Ovary (tissue), 7 donors: ENCODE measurements at regions not wholly inside any gene's neighbourhood (a gene's known extent, or its start where the extent isn't known, plus 50 kb on each side); places are given as distances from the start of the nearest gene placed in this dataset.

ENCODE experiments used
- DNase-seq, 5 donors: peaks; one replicate each; pipeline ENCODE4 v3.0.0-alpha.2; 2019 to 2020
- H3K27ac ChIP-seq, 2 donors: fragments of 200-600 bp; one replicate each; pipeline versions ENCODE4 v1.5.1 to v1.8.0; 2019 to 2022
- H3K27me3 ChIP-seq: fragments of 200-600 bp; one replicate; pipeline ENCODE4 v1.8.0; 2022
- H3K36me3 ChIP-seq: fragments of 200-600 bp; sonication (generic); one replicate; pipeline ENCODE4 v1.5.1; 2019
- H3K4me1 ChIP-seq: one replicate; pipeline ENCODE4 v1.8.1; 2013; ENCODE audit warnings: mild to moderate bottlenecking, moderate library complexity; ENCODE audit not compliant: insufficient read depth
- H3K4me3 ChIP-seq: fragments of 200-600 bp; sonication (generic); one replicate; pipeline ENCODE4 v1.5.1; 2017
- H3K9me3 ChIP-seq, 2 donors: fragments of 200-600 bp in 1 of 2; sonication (generic) in 1 of 2; one replicate each; pipeline versions ENCODE4 v1.5.1 to v1.8.1; 2013 to 2019; ENCODE audit warnings: mild to moderate bottlenecking in 1 of 2, moderate library complexity in 1 of 2
- CTCF ChIP-seq, 3 donors: fragments of 450-650 bp in 2 of 3; fragments of 200-600 bp in 1 of 3; IDR thresholded peaks; one replicate each; pipeline versions ENCODE4 v1.5.1 to v1.8.0; 2016 to 2022; ENCODE audit warnings: antibody characterized with exemption in 3 of 3, mild to moderate bottlenecking in 1 of 3
- EP300 ChIP-seq: sonication (generic); formaldehyde crosslinking; IDR thresholded peaks from one replicate; pipeline ENCODE4 v1.6.1; 2017; ENCODE audit warnings: antibody characterized with exemption
- POLR2A ChIP-seq: fragments of 450-650 bp; IDR thresholded peaks from one replicate; pipeline ENCODE4 v1.6.1; 2017; ENCODE audit warnings: antibody characterized with exemption, mild to moderate bottlenecking, moderate library complexity
- WGBS, 3 donors: extraction: QIAGEN DNeasy Blood & Tissue Kit in 1 of 3; methylation state at CpG; one replicate each; pipeline versions ENCODE4 v1.1.5 to v1.1.7; 2013 to 2017; 5-methylcytosine and 5-hydroxymethylcytosine counted together
- intact Hi-C, 4 donors: fragments of 100-400 bp; cut with DNase I; formaldehyde crosslinking; loops; one replicate each; pipeline versions ENCODE4 v1.11.0 to v1.15.1; 2022 to 2023
- donor health status: DM: no; HTN: no; CAD: no; lungs with moderate emphysema.
- donor health status: DM: no; HTN: no; CAD: no.
- donor health status: Bipolar disorder and iron deficiency.
- donor health status: DM: no; HTN: no; CAD: no.
- donor health status: DM: yes; HTN: yes; CAD: no.

GRCh38 chr6:4511641-4512020 is 264.6 kb upstream of the CDYL start:
- Histone ChIP-seq H3K27me3 (no peaks in the 10 kb centered on the region), H3K27ac (no peak overlapping the region), H3K4me1 (no peaks in the 10 kb centered on the region), H3K36me3 (no peaks in the 10 kb centered on the region), H3K9me3 (no peaks in the 10 kb centered on the region), H3K4me3 (no peak overlapping the region)
- 82 to 97% (median 91%) methylated on average over 5 of the region's 5 CpGs for WGBS, 3 donors
- DNase-seq = no peak
- intact Hi-C loops = no loop called here
- TF ChIP-seq CTCF (IDR thresholded peaks at IDR 0.05) = no peak
- TF ChIP-seq EP300 = no peak
- no peak for TF ChIP-seq POLR2A

GRCh38 chr6:4510906-4511640 is 265.1 kb upstream of the CDYL start:
- Histone ChIP-seq H3K4me3 (no peak overlapping the region), H3K9me3 (no peaks in the 10 kb centered on the region), H3K27ac (no peak overlapping the region), H3K4me1 (no peaks in the 10 kb centered on the region), H3K27me3 (no peaks in the 10 kb centered on the region), H3K36me3 (no peaks in the 10 kb centered on the region)
- 80 to 85% (median 80%) methylated on average over 14 to 15 of the region's 15 CpGs for WGBS, 3 donors
- intact Hi-C loops = no loop called here
- TF ChIP-seq EP300 (no peak), POLR2A (no peak), CTCF (IDR thresholded peaks at IDR 0.05) (no peak)
- DNase-seq = no peak

- TF ChIP-seq CTCF (IDR thresholded peaks at IDR 0.05) = no peak
- TF ChIP-seq POLR2A = no peak
- no peak for TF ChIP-seq EP300
- no peaks in the 10 kb centered on the region for H3K27me3 ChIP-seq
- no peaks in the 10 kb centered on the region for H3K36me3 ChIP-seq
- 86% methylated on average over 6 of the region's 6 CpGs for whole genome bisulfite sequencing, 3 donors
- no peaks in the 10 kb centered on the region for H3K9me3 ChIP-seq
- no peak overlapping the region for H3K4me3 ChIP-seq
- no peak for DNase-seq
- no peaks in the 10 kb centered on the region for H3K4me1 ChIP-seq
- no peak overlapping the region for H3K27ac ChIP-seq
- intact Hi-C loops = no loop called here
Measured at GRCh38 chr6:4510317-4510716, 265.9 kb upstream of the CDYL start.

- no peak for TF ChIP-seq CTCF (IDR thresholded peaks at IDR 0.05)
- TF ChIP-seq EP300 = no peak
- no peak for TF ChIP-seq POLR2A
- no peaks in the 10 kb centered on the region for H3K9me3 ChIP-seq
- no peak for DNase-seq
- H3K4me1 ChIP-seq = no peaks in the 10 kb centered on the region
- intact Hi-C loops = loop anchor here in 1 of 4 donors (5.0 kb wide), 1 partner anchor 852 kb away; no protein-coding TSS in a partner anchor
- no peaks in the 10 kb centered on the region for H3K36me3 ChIP-seq
- no peaks in the 10 kb centered on the region for H3K27me3 ChIP-seq
- H3K27ac ChIP-seq = no peak overlapping the region
- H3K4me3 ChIP-seq = no peak overlapping the region
- WGBS, 3 donors = 63 to 77% (median 64%) methylated on average over 3 of the region's 3 CpGs
Measured at GRCh38 chr6:4509506-4509905, 266.7 kb upstream of the CDYL start.
